Esophagus muscularis mucosa (tissue), 4 donors: ENCODE measurements at regions not wholly inside any gene's neighbourhood (a gene's known extent, or its start where the extent isn't known, plus 50 kb on each side); places are given as distances from the start of the nearest gene placed in this dataset.
A peak's percentile ranks its signal among the peaks of the same experiment; 100 is the strongest.

Experiments used
- DNase-seq: peaks from one replicate; pipeline ENCODE4 v3.0.0-alpha.2; 2017; ENCODE audit errors: extremely low spot score
- H3K27ac ChIP-seq, 4 donors: fragments of 200-600 bp; sonication (generic); replicated peaks in 1 of 4; 1 replicate in 3 of 4; 2 replicates in 1 of 4; pipeline ENCODE4 v1.5.1; 2016 to 2019; ENCODE audit warnings: mild to moderate bottlenecking in 1 of 4
- H3K27me3 ChIP-seq, 4 donors: fragments of 200-600 bp; sonication (generic); one replicate each; pipeline versions ENCODE4 v1.5.1 to v1.6.0; 2016 to 2019
- H3K36me3 ChIP-seq, 4 donors: fragments of 200-600 bp; sonication (generic); one replicate each; pipeline ENCODE4 v1.5.1; 2016 to 2019
- H3K4me1 ChIP-seq, 4 donors: fragments of 200-600 bp; sonication (generic); one replicate each; pipeline ENCODE4 v1.5.1; 2016 to 2019
- H3K4me3 ChIP-seq, 4 donors: fragments of 200-600 bp; sonication (generic); 1 replicate in 2 of 4; 2 replicates in 2 of 4; pipeline ENCODE4 v1.5.1; 2016 to 2019; ENCODE audit warnings: mild to moderate bottlenecking in 4 of 4, moderate library complexity in 1 of 4
- H3K9me3 ChIP-seq, 4 donors: fragments of 200-600 bp; sonication (generic); 1 replicate in 3 of 4; 2 replicates in 1 of 4; pipeline ENCODE4 v1.5.1; 2016 to 2019
- CTCF ChIP-seq, 3 experiments: fragments of 200-600 bp in 2 of 3; fragments of 450-650 bp in 1 of 3; sonication (generic) in 2 of 3; IDR thresholded peaks; one replicate each; pipeline ENCODE4 v1.5.1; 2017 to 2019; ENCODE audit warnings: antibody characterized with exemption in 3 of 3, mild to moderate bottlenecking in 2 of 3, moderate library complexity in 1 of 3
- EP300 ChIP-seq: sonication (generic); formaldehyde crosslinking; IDR thresholded peaks from one replicate; pipeline ENCODE4 v1.6.1; 2017; ENCODE audit warnings: antibody characterized with exemption
- POLR2A ChIP-seq: fragments of 450-650 bp; IDR thresholded peaks from one replicate; pipeline ENCODE4 v1.6.1; 2017; ENCODE audit warnings: antibody characterized with exemption, moderate library complexity, mild to moderate bottlenecking, low read depth
- POLR2AphosphoS5 ChIP-seq, 2 donors: sonication (generic); formaldehyde crosslinking; IDR thresholded peaks; one replicate each; pipeline ENCODE4 v1.6.1; 2017; ENCODE audit warnings: antibody characterized with exemption in 2 of 2
- WGBS: methylation state at CpG from one replicate; pipeline ENCODE4 v1.1.5; 2018; 5-methylcytosine and 5-hydroxymethylcytosine counted together
- intact Hi-C: fragments of 100-400 bp; cut with DNase I; formaldehyde crosslinking; loops from one replicate; pipeline ENCODE4 v1.15.1; 2023
- small RNA-seq, 3 donors: library from RNA; depleted of rRNA; stranded (forward); fragments of <200 nt; gene quantifications; one replicate each; pipeline ENCODE3, GENCODE V24; 2016

- no peak overlapping the region for H3K4me3 ChIP-seq
- H3K27me3 ChIP-seq, result no peaks in the 10 kb centered on the region
- peaks cover 0 to 6% (median 2%) of the 10 kb centered on the region in 4 donors for H3K9me3 ChIP-seq
- H3K4me1 ChIP-seq, result peaks cover 23 to 27% (median 24%) of the 10 kb centered on the region in 4 donors
- H3K36me3 ChIP-seq, result no peaks in the 10 kb centered on the region
- TF ChIP-seq POLR2A, result no peak
- DNase-seq, result no peak
- WGBS, result 94% methylated on average over 1 of the region's 1 CpG
- intact Hi-C loops, result no loop called here
- no peak overlapping the region for H3K27ac ChIP-seq
These were observed 111.9 kb downstream of the MN1 start for GRCh38 chr22:27689664-27690063.

GRCh38 chr22:27690599-27690998 is 111.0 kb downstream of the MN1 start:
- peaks cover 0 to 6% (median 2%) of the 10 kb centered on the region in 4 donors for H3K9me3 ChIP-seq
- peaks cover 15 to 20% (median 17%) of the 10 kb centered on the region in 4 donors for H3K4me1 ChIP-seq
- WGBS, result 55% methylated on average over 3 of the region's 3 CpGs
- H3K36me3 ChIP-seq, result no peaks in the 10 kb centered on the region
- H3K4me3 ChIP-seq, result no peak overlapping the region
- H3K27ac ChIP-seq, result no peak overlapping the region
- intact Hi-C loops, result no loop called here
- no peak for DNase-seq
- no peaks in the 10 kb centered on the region for H3K27me3 ChIP-seq
- TF ChIP-seq EP300, result no peak
- no peak for TF ChIP-seq POLR2AphosphoS5 (IDR thresholded peaks at IDR 0.05)
- no peak for TF ChIP-seq POLR2A
- no peak for TF ChIP-seq CTCF (IDR thresholded peaks at IDR 0.05)

GRCh38 chr22:27692243-27692642 is 109.3 kb downstream of the MN1 start:
- 82% methylated on average over 4 of the region's 4 CpGs for WGBS
- intact Hi-C loops, result no loop called here
- no peak for TF ChIP-seq POLR2A
- no peak for TF ChIP-seq CTCF (IDR thresholded peaks at IDR 0.05)
- no peak for TF ChIP-seq POLR2AphosphoS5 (IDR thresholded peaks at IDR 0.05)
- TF ChIP-seq EP300, result no peak

GRCh38 chr22:27695925-27696324 is 105.6 kb downstream of the MN1 start:
- Histone ChIP-seq H3K4me1 (peaks cover 0 to 8% (median 3%) of the 10 kb centered on the region in 4 donors), H3K9me3 (peaks cover 0 to 7% (median 0%) of the 10 kb centered on the region in 4 donors), H3K27me3 (no peaks in the 10 kb centered on the region), H3K4me3 (no peak overlapping the region), H3K27ac (peak overlapping the region in 1 of 4 donors; percentile 22), H3K36me3 (no peaks in the 10 kb centered on the region)
- intact Hi-C loops, result no loop called here
- TF ChIP-seq CTCF (IDR thresholded peaks at IDR 0.05), result no peak
- TF ChIP-seq POLR2A, result no peak
- no peak for TF ChIP-seq POLR2AphosphoS5 (IDR thresholded peaks at IDR 0.05)
- TF ChIP-seq EP300, result no peak
- DNase-seq, result no peak
- 37% methylated on average over 3 of the region's 3 CpGs for WGBS

More at GRCh38 chr22:27692243-27692642, 109.3 kb downstream of the MN1 start:
- no peaks in the 10 kb centered on the region for H3K27me3 ChIP-seq
- H3K27ac ChIP-seq, result no peak overlapping the region
- no peak for DNase-seq
- H3K36me3 ChIP-seq, result no peaks in the 10 kb centered on the region
- peaks cover under 1 to 9% (median 6%) of the 10 kb centered on the region in 4 donors for H3K4me1 ChIP-seq
- H3K9me3 ChIP-seq, result peaks cover 0 to 6% (median 2%) of the 10 kb centered on the region in 4 donors
- H3K4me3 ChIP-seq, result no peak overlapping the region

GRCh38 chr22:27697888-27698287 is 103.7 kb downstream of the MN1 start:
- Histone ChIP-seq H3K27me3 (no peaks in the 10 kb centered on the region), H3K9me3 (peaks cover 0 to 13% (median 4%) of the 10 kb centered on the region in 4 donors), H3K27ac (no peak overlapping the region), H3K36me3 (no peaks in the 10 kb centered on the region), H3K4me3 (no peak overlapping the region), H3K4me1 (peaks cover 0 to 8% (median 3%) of the 10 kb centered on the region in 4 donors)
- TF ChIP-seq POLR2A (no peak), CTCF (IDR thresholded peaks at IDR 0.05) (no peak), POLR2AphosphoS5 (IDR thresholded peaks at IDR 0.05) (no peak), EP300 (no peak)
- no peak for DNase-seq
- intact Hi-C loops, result no loop called here
- WGBS, result 97% methylated on average over 6 of the region's 8 CpGs

Small RNAs in the stretch of these regions (small RNA-seq; reads per million reads assigned to genes)
- gene RNU6-1066P, result 0 reads per million in 3 donors
